K562 (cell line): ENCODE measurements at regions not wholly inside any gene's neighbourhood (a gene's known extent, or its start where the extent isn't known, plus 50 kb on each side); places are given as distances from the start of the nearest gene placed in this dataset.

Experiments used
- ATAC-seq: fragments of 200-7000 bp; cut with Tn5 transposase; 3 replicates; pipeline ENCODE4 v1.9.1; 2020; ENCODE audit warnings: moderate library complexity
- BruUV-seq: library from RNA; stranded (reverse); fragments of 400-500 nt; replicated peaks from 2 replicates; lab custom pipeline; 2021; lab: Mats Ljungman, UMichigan
- CTCF ChIA-PET: fragments of 300-600 bp; formaldehyde crosslinking; extraction: SDS; loops from one replicate; lab custom pipeline; 2021; ENCODE audit warnings: low intra/inter-chr PET ratio; lab: Yijun Ruan, JAX
- POLR2A ChIA-PET: fragments of 300-600, 350-650 bp; sonication (Branson Sonifier 250); formaldehyde crosslinking; extraction: SDS; loops from one replicate; lab custom pipeline; 2021; ENCODE audit warnings: antibody characterized with exemption, inconsistent platforms; lab: Yijun Ruan, JAX
- DNase-seq, 4 experiments: peaks; one replicate each; pipeline versions ENCODE4 v3.0.0 to v3.0.0-alpha.2; 2011 to 2018; ENCODE audit warnings: low spot score in 3 of 4, mixed read lengths in 3 of 4; ENCODE audit errors: extremely low read depth in 1 of 4
- FAIRE-seq: peaks from 2 replicates; lab custom pipeline; 2011; peaks lifted over from hg19 to GRCh38; lab: Jason Lieb, UNC
- H2AFZ ChIP-seq: 2 replicates; pipeline ENCODE4 v1.6.0; 2011; ENCODE audit warnings: low read depth, low read length, control low read depth, inconsistent platforms
- H3K27ac ChIP-seq: fragments of 200-600 bp; 3 replicates; pipeline ENCODE4 v1.8.0; 2011; ENCODE audit warnings: low read depth, mild to moderate bottlenecking, control low read depth, inconsistent platforms, low read length, moderate library complexity, mixed read lengths; ENCODE audit errors: extremely low read depth
- H3K27me3 ChIP-seq, 2 experiments: fragments of 300-600 bp in 1 of 2; 2 replicates in 1 of 2; 3 replicates in 1 of 2; pipeline versions ENCODE4 v1.6.0 to v1.8.0; 2011; ENCODE audit warnings: inconsistent platforms in 2 of 2, low read length in 2 of 2, mild to moderate bottlenecking in 1 of 2, mixed read lengths in 1 of 2, moderate library complexity in 1 of 2; ENCODE audit not compliant: control insufficient read depth in 2 of 2, insufficient read depth in 2 of 2
- H3K36me3 ChIP-seq: fragments of 300-600 bp; 3 replicates; pipeline ENCODE4 v1.8.0; 2011; ENCODE audit warnings: mild to moderate bottlenecking, low read length, inconsistent platforms; ENCODE audit not compliant: control insufficient read depth, insufficient read depth
- H3K4me1 ChIP-seq, 2 experiments: fragments of 200-600 bp in 1 of 2; replicated peaks in 1 of 2; 2 replicates in 1 of 2; 3 replicates in 1 of 2; pipeline versions ENCODE4 v1.5.1 to v1.8.0; 2011; ENCODE audit warnings: inconsistent platforms in 2 of 2, low read length in 2 of 2, mild to moderate bottlenecking in 1 of 2, mixed read lengths in 1 of 2, moderate library complexity in 1 of 2; ENCODE audit not compliant: control insufficient read depth in 2 of 2, insufficient read depth in 2 of 2
- H3K4me2 ChIP-seq: 2 replicates; pipeline ENCODE4 v1.6.1; 2011; ENCODE audit warnings: low read length, control low read depth, inconsistent platforms, mixed read lengths; ENCODE audit not compliant: insufficient read depth
- H3K4me3 ChIP-seq: fragments of 200-600 bp; sonication (generic), shearing (Covaris generic); 2 replicates; pipeline ENCODE4 v1.5.1; 2016; ENCODE audit warnings: control low read depth, inconsistent platforms
- H3K79me2 ChIP-seq: fragments of 200-600 bp; 3 replicates; pipeline ENCODE4 v1.8.0; 2011; ENCODE audit warnings: low read length, inconsistent platforms; ENCODE audit not compliant: control insufficient read depth, insufficient read depth
- H3K9ac ChIP-seq, 2 experiments: 2 replicates each; pipeline versions ENCODE4 v1.6.0 to v1.6.1; 2011; ENCODE audit warnings: low read depth in 2 of 2, low read length in 2 of 2, control low read depth in 1 of 2, inconsistent platforms in 1 of 2, mild to moderate bottlenecking in 1 of 2, mixed read lengths in 1 of 2; ENCODE audit not compliant: insufficient read depth in 1 of 2
- H3K9me1 ChIP-seq: one replicate; pipeline ENCODE4 v1.6.0; 2011; ENCODE audit warnings: inconsistent platforms, mild to moderate bottlenecking, low read length, moderate library complexity; ENCODE audit not compliant: control insufficient read depth, insufficient read depth
- H3K9me3 ChIP-seq: replicated peaks from 2 replicates; pipeline ENCODE4 v1.5.1; 2011; ENCODE audit warnings: low read depth, low read length, inconsistent platforms; ENCODE audit not compliant: control insufficient read depth, insufficient read depth
- H4K20me1 ChIP-seq: replicated peaks from 2 replicates; pipeline ENCODE4 v1.6.1; 2011; ENCODE audit warnings: low read length, inconsistent platforms, mixed read lengths; ENCODE audit not compliant: control insufficient read depth, insufficient read depth
- ESRRB ChIP-seq: fragments of 250-450 bp; sonication (Bioruptor Pico); IDR thresholded peaks from 2 replicates; pipeline ENCODE4 v1.5.0; 2020; ENCODE audit warnings: mild to moderate bottlenecking, moderate library complexity, borderline replicate concordance
- FOXA3 ChIP-seq, 2 experiments: fragments of 450-650 bp in 1 of 2; sonication (generic) in 1 of 2; formaldehyde crosslinking; IDR thresholded peaks in 1 of 2; conservative IDR thresholded peaks in 1 of 2; 2 replicates each; pipeline versions ENCODE4 v1.4.0 to v1.8.0; 2020 to 2022; ENCODE audit warnings: mild to moderate bottlenecking in 2 of 2, missing genetic modification reagents in 1 of 2
- GATAD2B ChIP-seq: fragments of 450-650 bp; IDR thresholded peaks from 2 replicates; pipeline ENCODE4 v1.6.1; 2017; ENCODE audit warnings: mild to moderate bottlenecking, borderline replicate concordance
- RAD51 ChIP-seq: fragments of 450-650 bp; IDR thresholded peaks from 2 replicates; pipeline ENCODE4 v1.7.1; 2016; ENCODE audit warnings: low read depth, mild to moderate bottlenecking, borderline replicate concordance
- ZBTB8A ChIP-seq: fragments of 450-650 bp; IDR thresholded peaks from 2 replicates; pipeline ENCODE4 v1.6.1; 2018; ENCODE audit warnings: mild to moderate bottlenecking, moderate library complexity; ENCODE audit not compliant: partially characterized antibody
- ZNF589 ChIP-seq: fragments of 200-800 bp; sonication (Bioruptor generic); IDR thresholded peaks from 2 replicates; pipeline ENCODE4 v1.6.1; 2016; ENCODE audit warnings: low read depth, missing genetic modification characterization, missing compliant biosample characterization
- WGBS: fragments of 100-300 bp; shearing (Covaris generic); methylation state at CpG from one replicate; pipeline ENCODE4 v1.1.6; 2016; ENCODE audit warnings: low coverage, mixed read lengths; ENCODE audit not compliant: insufficient coverage; ENCODE audit errors: missing lambda C conversion rate; 5-methylcytosine and 5-hydroxymethylcytosine counted together
- in situ Hi-C: fragments of 300-500 bp; cut with MboI; formaldehyde crosslinking; loops from 4 replicates; pipeline ENCODE4 v1.15.0; 2018; ENCODE audit warnings: inconsistent platforms, mixed read lengths
- intact Hi-C: fragments of 100-400 bp; cut with micrococcal nuclease; formaldehyde crosslinking; loops from 2 replicates; pipeline ENCODE4 v1.14.2; 2022
- TF ChIP-seq, protein P1 (sequence below): fragments of 250-450 bp; sonication (Bioruptor Pico); IDR thresholded peaks from 2 replicates; pipeline ENCODE4 v1.8.0; 2021; ENCODE audit warnings: moderate library complexity, mild to moderate bottlenecking, inconsistent platforms
- TF ChIP-seq, protein P2 (sequence below): sonication (generic); formaldehyde crosslinking; IDR thresholded peaks from 2 replicates; pipeline ENCODE4 v1.8.1; 2023; ENCODE audit warnings: mild to moderate bottlenecking, missing genetic modification reagents

DNA sequence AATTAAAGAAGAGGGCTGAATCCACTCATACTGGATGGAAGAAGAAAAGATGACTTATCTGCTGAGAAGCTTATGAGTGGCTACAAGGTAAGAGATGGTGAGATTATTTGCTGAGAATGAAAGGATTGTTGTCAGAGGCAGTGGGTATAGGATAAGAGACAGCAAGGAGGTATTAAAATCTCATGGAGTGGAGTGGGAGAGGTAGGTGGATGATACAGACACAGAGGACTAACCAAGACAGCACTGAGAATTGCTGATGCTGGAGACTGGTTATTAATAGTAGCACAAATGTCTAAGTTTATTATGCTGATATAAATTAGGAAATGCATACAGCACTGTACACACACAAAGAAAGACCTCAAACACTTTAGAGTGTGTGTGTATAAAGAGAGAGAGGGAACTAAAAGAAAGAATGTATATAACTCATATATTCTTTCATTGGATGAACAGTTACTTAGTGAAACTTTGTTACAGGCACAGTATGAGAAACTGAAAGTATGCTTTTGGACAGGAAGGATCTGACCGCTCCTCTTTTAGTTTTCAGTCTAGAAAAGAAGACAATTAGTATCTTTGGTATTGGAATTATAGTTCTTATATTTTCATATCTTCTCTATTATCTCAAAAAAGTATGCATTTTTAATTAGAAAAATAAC is 543.1 kb downstream of the LRFN5 start:
- BruUV-seq: no TSS peak
- Histone ChIP-seq H3K4me1 (no peaks in the 10 kb centered on the region), H3K4me2 (no peak overlapping the region), H3K79me2 (no peaks in the 10 kb centered on the region), H3K36me3 (no peaks in the 10 kb centered on the region), H3K9me3 (no peaks in the 10 kb centered on the region), H2AFZ (no peak overlapping the region), H3K9me1 (no peaks in the 10 kb centered on the region), H3K4me3 (no peak overlapping the region), H3K27me3 (no peaks in the 10 kb centered on the region), H3K9ac (no peak overlapping the region), H4K20me1 (no peaks in the 10 kb centered on the region), H3K27ac (no peak overlapping the region)
- DNase-seq (no peak), ATAC-seq (no peak), FAIRE-seq (no peak)
- ChIA-PET POLR2A (interaction anchor here (0.6 kb wide), 1 partner anchor 39 kb away, joined by 4 read pairs; no protein-coding TSS in a partner anchor), CTCF (no interaction called here)
- TF ChIP-seq GATAD2B (no peak), FOXA3 (CRISPR knock-in tag; conservative IDR thresholded peaks at IDR 0.05 in 1 of 2, IDR thresholded peaks at IDR 0.05 in 1 of 2) (no peak), RAD51 (no peak), ZBTB8A (no peak), ESRRB (CRISPR knock-in tag) (no peak), ZNF589 (no peak)
- TF ChIP-seq, protein P1, sequence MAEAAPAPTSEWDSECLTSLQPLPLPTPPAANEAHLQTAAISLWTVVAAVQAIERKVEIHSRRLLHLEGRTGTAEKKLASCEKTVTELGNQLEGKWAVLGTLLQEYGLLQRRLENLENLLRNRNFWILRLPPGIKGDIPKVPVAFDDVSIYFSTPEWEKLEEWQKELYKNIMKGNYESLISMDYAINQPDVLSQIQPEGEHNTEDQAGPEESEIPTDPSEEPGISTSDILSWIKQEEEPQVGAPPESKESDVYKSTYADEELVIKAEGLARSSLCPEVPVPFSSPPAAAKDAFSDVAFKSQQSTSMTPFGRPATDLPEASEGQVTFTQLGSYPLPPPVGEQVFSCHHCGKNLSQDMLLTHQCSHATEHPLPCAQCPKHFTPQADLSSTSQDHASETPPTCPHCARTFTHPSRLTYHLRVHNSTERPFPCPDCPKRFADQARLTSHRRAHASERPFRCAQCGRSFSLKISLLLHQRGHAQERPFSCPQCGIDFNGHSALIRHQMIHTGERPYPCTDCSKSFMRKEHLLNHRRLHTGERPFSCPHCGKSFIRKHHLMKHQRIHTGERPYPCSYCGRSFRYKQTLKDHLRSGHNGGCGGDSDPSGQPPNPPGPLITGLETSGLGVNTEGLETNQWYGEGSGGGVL (CRISPR knock-in tag): no peak
- TF ChIP-seq, protein P2, sequence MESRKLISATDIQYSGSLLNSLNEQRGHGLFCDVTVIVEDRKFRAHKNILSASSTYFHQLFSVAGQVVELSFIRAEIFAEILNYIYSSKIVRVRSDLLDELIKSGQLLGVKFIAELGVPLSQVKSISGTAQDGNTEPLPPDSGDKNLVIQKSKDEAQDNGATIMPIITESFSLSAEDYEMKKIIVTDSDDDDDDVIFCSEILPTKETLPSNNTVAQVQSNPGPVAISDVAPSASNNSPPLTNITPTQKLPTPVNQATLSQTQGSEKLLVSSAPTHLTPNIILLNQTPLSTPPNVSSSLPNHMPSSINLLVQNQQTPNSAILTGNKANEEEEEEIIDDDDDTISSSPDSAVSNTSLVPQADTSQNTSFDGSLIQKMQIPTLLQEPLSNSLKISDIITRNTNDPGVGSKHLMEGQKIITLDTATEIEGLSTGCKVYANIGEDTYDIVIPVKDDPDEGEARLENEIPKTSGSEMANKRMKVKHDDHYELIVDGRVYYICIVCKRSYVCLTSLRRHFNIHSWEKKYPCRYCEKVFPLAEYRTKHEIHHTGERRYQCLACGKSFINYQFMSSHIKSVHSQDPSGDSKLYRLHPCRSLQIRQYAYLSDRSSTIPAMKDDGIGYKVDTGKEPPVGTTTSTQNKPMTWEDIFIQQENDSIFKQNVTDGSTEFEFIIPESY: no peak
- in situ Hi-C loops: no loop called here
- 0% methylated on average over 1 of the region's 1 CpG for WGBS
- intact Hi-C loops: no loop called here
